Esophagus squamous epithelium (tissue), 4 donors: ENCODE measurements at regions not wholly inside any gene's neighbourhood (a gene's known extent, or its start where the extent isn't known, plus 50 kb on each side); places are given as distances from the start of the nearest gene placed in this dataset.

Experiments used
- POLR2A ChIP-seq, 4 donors: fragments of 450-650 bp; IDR thresholded peaks; one replicate each; pipeline ENCODE4 v1.6.1; 2017; ENCODE audit warnings: antibody characterized with exemption in 4 of 4, mild to moderate bottlenecking in 4 of 4, moderate library complexity in 3 of 4
- TF ChIP-seq, protein P1 (sequence below), 6 experiments: fragments of 450-650 bp in 4 of 6; fragments of 200-600 bp in 2 of 6; sonication (generic) in 2 of 6; IDR thresholded peaks; one replicate each; pipeline ENCODE4 v1.5.1; 2016 to 2019; ENCODE audit warnings: antibody characterized with exemption in 6 of 6, mild to moderate bottlenecking in 4 of 6, moderate library complexity in 4 of 6

- TF ChIP-seq, protein P1, sequence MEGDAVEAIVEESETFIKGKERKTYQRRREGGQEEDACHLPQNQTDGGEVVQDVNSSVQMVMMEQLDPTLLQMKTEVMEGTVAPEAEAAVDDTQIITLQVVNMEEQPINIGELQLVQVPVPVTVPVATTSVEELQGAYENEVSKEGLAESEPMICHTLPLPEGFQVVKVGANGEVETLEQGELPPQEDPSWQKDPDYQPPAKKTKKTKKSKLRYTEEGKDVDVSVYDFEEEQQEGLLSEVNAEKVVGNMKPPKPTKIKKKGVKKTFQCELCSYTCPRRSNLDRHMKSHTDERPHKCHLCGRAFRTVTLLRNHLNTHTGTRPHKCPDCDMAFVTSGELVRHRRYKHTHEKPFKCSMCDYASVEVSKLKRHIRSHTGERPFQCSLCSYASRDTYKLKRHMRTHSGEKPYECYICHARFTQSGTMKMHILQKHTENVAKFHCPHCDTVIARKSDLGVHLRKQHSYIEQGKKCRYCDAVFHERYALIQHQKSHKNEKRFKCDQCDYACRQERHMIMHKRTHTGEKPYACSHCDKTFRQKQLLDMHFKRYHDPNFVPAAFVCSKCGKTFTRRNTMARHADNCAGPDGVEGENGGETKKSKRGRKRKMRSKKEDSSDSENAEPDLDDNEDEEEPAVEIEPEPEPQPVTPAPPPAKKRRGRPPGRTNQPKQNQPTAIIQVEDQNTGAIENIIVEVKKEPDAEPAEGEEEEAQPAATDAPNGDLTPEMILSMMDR (IDR thresholded peaks at IDR 0.05), result no peak
- no peak for TF ChIP-seq POLR2A (IDR thresholded peaks at IDR 0.05)
Measured at GRCh38 chr4:189304809-189305208, 635.9 kb upstream of the FRG1 start.
